Left lung (tissue), 4 donors: ENCODE measurements at regions not wholly inside any gene's neighbourhood (a gene's known extent, or its start where the extent isn't known, plus 50 kb on each side); places are given as distances from the start of the nearest gene placed in this dataset.
A peak's percentile ranks its signal among the peaks of the same experiment; 100 is the strongest.

Experiments used
- ATAC-seq: fragments of 200-7000 bp; cut with Tn5 transposase; one replicate; pipeline ENCODE4 v1.9.1; 2020; ENCODE audit warnings: moderate library complexity
- DNase-seq, 4 donors: peaks; one replicate each; pipeline ENCODE4 v3.0.0-alpha.2; 2013 to 2020
- H3K27ac ChIP-seq, 2 donors: fragments of 200-600 bp; sonication (generic) in 1 of 2; one replicate each; pipeline versions ENCODE4 v1.5.0 to v1.8.0; 2020 to 2021
- H3K27me3 ChIP-seq, 2 donors: fragments of 200-600 bp; sonication (generic) in 1 of 2; one replicate each; pipeline versions ENCODE4 v1.5.0 to v1.8.0; 2020 to 2021
- H3K36me3 ChIP-seq, 2 donors: fragments of 200-600 bp; sonication (generic) in 1 of 2; one replicate each; pipeline versions ENCODE4 v1.5.0 to v1.8.0; 2020 to 2021
- H3K4me1 ChIP-seq, 2 donors: fragments of 200-600 bp; one replicate each; pipeline ENCODE4 v1.8.0; 2021
- H3K4me3 ChIP-seq, 2 donors: fragments of 200-600 bp; sonication (generic) in 1 of 2; one replicate each; pipeline versions ENCODE4 v1.5.0 to v1.8.0; 2020 to 2021; ENCODE audit warnings: mild to moderate bottlenecking in 1 of 2
- H3K9me3 ChIP-seq, 2 donors: fragments of 200-600 bp; sonication (generic) in 1 of 2; one replicate each; pipeline versions ENCODE4 v1.5.0 to v1.8.0; 2020 to 2021
- CTCF ChIP-seq, 2 donors: fragments of 200-600 bp; sonication (generic) in 1 of 2; IDR thresholded peaks; one replicate each; pipeline versions ENCODE4 v1.5.0 to v1.8.0; 2021; ENCODE audit warnings: antibody characterized with exemption in 2 of 2
- intact Hi-C, 2 donors: fragments of 100-400 bp; cut with DNase I; formaldehyde crosslinking; loops; one replicate each; pipeline versions ENCODE4 v1.11.2 to v1.14.2; 2022
- donor health status: DM: no; HTN: yes; CAD: no.
- donor health status: DM: no; HTN: no; CAD: no.

DNA sequence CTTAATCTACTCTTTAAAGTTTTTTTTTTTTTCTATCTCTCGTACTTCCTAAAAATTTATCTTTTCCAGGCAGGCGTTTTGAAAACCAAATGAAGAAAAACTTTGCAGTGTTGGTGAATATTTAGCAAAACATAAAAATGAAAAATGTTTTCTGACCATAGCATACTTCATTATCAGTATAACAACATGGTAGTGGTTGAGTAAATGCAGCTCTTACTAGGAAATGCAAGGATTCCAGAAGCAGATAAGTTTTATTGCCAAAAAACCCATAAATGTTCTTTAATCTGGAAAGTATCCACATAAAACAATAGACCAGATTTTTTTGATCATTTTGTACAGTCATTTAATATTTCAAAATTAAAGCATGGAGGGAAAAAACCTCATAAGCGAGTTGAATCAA is 136.9 kb upstream of the GUCY1A1 start:
- intact Hi-C loops, result no loop called here
- no peak overlapping the region for H3K27ac ChIP-seq
- no peaks in the 10 kb centered on the region for H3K36me3 ChIP-seq
- H3K9me3 ChIP-seq, result no peaks in the 10 kb centered on the region
- ATAC-seq (no peak), DNase-seq (no peak)
- H3K4me3 ChIP-seq, result no peak overlapping the region
- no peak for TF ChIP-seq CTCF (IDR thresholded peaks at IDR 0.05)
- H3K27me3 ChIP-seq, result no peaks in the 10 kb centered on the region
- peaks cover 3 to 12% of the 10 kb centered on the region in 2 donors for H3K4me1 ChIP-seq

DNA sequence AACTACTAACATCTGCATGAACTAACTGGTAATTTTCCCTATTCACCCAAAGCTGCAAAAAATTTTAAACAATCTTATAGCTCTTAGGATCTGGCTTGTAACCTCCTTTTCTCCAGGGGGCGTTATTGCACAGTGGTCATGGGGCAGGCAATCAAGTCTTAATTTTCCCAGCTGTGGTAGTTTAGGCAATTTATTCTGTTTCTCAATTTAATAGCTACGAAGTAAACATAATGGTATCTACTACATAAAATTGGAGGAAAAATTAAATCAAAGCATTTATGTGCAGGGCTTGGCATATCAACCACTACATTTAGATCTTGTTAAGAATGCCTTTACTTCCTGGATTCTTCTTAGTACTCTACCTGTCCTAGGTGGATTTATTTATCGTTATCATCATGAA is 137.4 kb upstream of the GUCY1A1 start:
- DNase-seq (no peak), ATAC-seq (peak; percentile 65)
- no peaks in the 10 kb centered on the region for H3K9me3 ChIP-seq
- H3K36me3 ChIP-seq, result no peaks in the 10 kb centered on the region
- no peak overlapping the region for H3K27ac ChIP-seq
- H3K4me1 ChIP-seq, result peaks cover 3 to 12% of the 10 kb centered on the region in 2 donors
- peak in 1 of 2 donors; percentile 18 for TF ChIP-seq CTCF (IDR thresholded peaks at IDR 0.05)
- intact Hi-C loops, result no loop called here
- H3K27me3 ChIP-seq, result no peaks in the 10 kb centered on the region
- no peak overlapping the region for H3K4me3 ChIP-seq

GRCh38 chr4:155526452-155527169 is 140.0 kb upstream of the GUCY1A1 start:
- Histone ChIP-seq H3K4me3 (no peak overlapping the region), H3K27ac (peak overlapping the region; percentile 42 to 83), H3K36me3 (no peaks in the 10 kb centered on the region), H3K4me1 (peaks cover 3 to 12% of the 10 kb centered on the region in 2 donors), H3K9me3 (no peaks in the 10 kb centered on the region), H3K27me3 (no peaks in the 10 kb centered on the region)
- intact Hi-C loops, result no loop called here
- ATAC-seq, result peak; percentile 78
- DNase-seq, result peak in 2 of 4 donors; percentile 82 to 83
- TF ChIP-seq CTCF (IDR thresholded peaks at IDR 0.05), result no peak

- ATAC-seq (no peak), DNase-seq (no peak)
- H3K27me3 ChIP-seq, result no peaks in the 10 kb centered on the region
- no peak overlapping the region for H3K4me3 ChIP-seq
- peaks cover 0 to 7% of the 10 kb centered on the region in 2 donors for H3K9me3 ChIP-seq
- no peaks in the 10 kb centered on the region for H3K36me3 ChIP-seq
- no peak for TF ChIP-seq CTCF (IDR thresholded peaks at IDR 0.05)
- intact Hi-C loops, result no loop called here
- H3K27ac ChIP-seq, result no peak overlapping the region
- H3K4me1 ChIP-seq, result peaks cover 3 to 12% of the 10 kb centered on the region in 2 donors
These were observed 141.7 kb upstream of the GUCY1A1 start for GRCh38 chr4:155524926-155525455.

- TF ChIP-seq CTCF (IDR thresholded peaks at IDR 0.05), result no peak
- intact Hi-C loops, result no loop called here
- H3K27ac ChIP-seq, result no peak overlapping the region
- ATAC-seq (no peak), DNase-seq (no peak)
- no peak overlapping the region for H3K4me3 ChIP-seq
- peaks cover 0 to 7% of the 10 kb centered on the region in 2 donors for H3K9me3 ChIP-seq
- no peaks in the 10 kb centered on the region for H3K27me3 ChIP-seq
- H3K4me1 ChIP-seq, result peaks cover 3 to 5% of the 10 kb centered on the region in 2 donors
- no peaks in the 10 kb centered on the region for H3K36me3 ChIP-seq
These were observed 143.3 kb upstream of the GUCY1A1 start for GRCh38 chr4:155523358-155523757.
